ENCODE measurements at regions not wholly inside any gene's neighbourhood (a gene's known extent, or its start where the extent isn't known, plus 50 kb on each side); places are given as distances from the start of the nearest gene placed in this dataset.

DNA sequence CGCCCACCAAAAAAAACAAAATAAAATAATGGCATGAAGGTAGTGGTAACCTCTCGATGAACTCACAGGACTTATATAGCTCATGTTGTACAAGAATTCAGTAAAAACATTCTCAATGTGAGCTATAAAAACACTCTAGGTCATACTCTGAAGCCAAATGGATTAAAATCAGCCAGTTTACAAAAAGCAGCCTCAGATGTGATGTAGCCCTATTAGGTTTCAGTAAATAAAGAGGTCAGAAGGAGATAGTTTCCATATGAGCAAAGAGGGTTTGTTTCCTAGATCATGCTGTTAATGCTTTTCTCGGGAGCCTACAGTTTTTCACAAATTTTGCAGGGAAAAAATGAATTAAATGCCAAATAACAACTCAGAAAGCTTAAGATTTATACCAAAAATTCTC is 319.5 kb upstream of the HSF2 start:
- DNase-seq: no peak

GRCh38 chr6:122081921-122082320 is 317.5 kb upstream of the HSF2 start:
- no peak for DNase-seq

- DNase-seq: no peak
Measured at GRCh38 chr6:122082370-122082769, 317.1 kb upstream of the HSF2 start.

GRCh38 chr6:122092366-122092765 is 307.1 kb upstream of the HSF2 start:
- DNase-seq: no peak

DNA sequence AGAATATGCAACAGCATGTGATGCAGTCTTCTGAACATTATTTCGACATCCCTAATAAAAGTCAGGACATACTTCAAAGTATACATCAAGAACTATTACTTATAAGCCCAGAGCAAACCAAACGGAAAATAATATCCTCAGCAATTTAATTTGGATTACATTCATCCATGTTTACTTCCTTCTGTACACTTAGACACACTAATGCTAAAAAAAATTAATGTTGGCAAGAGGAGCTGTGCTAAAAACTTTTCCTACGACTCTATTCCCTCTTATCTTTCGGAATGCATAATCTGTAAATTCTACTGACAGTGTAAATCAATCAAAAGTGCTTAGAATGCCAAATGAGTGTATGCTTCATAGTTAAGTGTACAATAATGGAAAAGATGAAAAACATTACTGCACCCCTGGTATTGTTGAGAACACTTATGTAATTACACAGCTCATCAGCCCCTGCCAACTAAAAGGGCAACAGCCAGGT is 301.2 kb upstream of the HSF2 start:
- DNase-seq: no peak

DNA sequence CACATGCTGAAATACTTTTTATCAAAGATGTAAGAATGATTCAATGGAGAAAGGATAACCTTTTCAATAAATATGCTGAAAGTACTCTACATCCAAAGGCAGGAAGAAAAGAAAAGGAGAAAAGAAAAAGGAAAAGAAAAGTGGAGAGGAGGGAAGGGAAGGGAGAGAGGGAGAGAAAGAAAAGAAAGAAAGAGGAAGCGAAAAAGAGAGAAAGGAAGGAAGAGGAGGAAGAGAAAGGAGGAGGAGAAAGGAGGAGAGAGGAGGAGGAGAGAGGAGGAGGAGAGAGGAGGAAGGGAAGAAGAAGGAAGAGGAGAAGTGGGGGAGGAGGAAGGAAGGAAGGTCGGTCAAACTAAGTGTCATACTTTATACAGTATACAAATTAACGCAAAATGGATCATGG is 297.4 kb upstream of the HSF2 start:
- DNase-seq: no peak

- DNase-seq: no peak
Measured at GRCh38 chr6:122107256-122107852, 292.1 kb upstream of the HSF2 start.

GRCh38 chr6:122109075-122109474 is 290.4 kb upstream of the HSF2 start:
- DNase-seq: no peak

GRCh38 chr6:122114717-122115116 is 284.7 kb upstream of the HSF2 start:
- no peak for DNase-seq

GRCh38 chr6:122116119-122116834 is 283.2 kb upstream of the HSF2 start:
- DNase-seq: no peak

GRCh38 chr6:122116835-122117627 is 282.4 kb upstream of the HSF2 start:
- DNase-seq: no peak

- no peak for DNase-seq
Measured at GRCh38 chr6:122118945-122119506, 280.4 kb upstream of the HSF2 start.

DNA sequence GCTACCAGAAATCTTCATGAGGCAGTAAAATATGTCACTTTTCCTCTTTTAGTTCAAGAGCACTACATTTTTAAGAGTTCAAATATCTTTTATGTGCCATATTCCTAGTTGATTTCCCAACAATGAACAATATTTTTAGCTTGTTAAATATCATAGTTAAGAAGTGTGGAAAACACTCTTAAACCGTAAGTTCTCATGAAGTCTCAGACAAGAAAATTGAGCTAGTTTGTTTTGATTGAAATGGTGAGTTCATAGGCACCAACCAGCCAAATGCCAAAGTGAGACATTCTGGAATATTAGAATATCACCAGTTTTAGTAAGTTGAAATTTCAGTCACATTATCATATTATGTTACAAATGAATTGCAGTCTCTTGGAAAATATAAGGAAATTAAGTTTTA is 277.2 kb upstream of the HSF2 start:
- no peak for DNase-seq

DNA sequence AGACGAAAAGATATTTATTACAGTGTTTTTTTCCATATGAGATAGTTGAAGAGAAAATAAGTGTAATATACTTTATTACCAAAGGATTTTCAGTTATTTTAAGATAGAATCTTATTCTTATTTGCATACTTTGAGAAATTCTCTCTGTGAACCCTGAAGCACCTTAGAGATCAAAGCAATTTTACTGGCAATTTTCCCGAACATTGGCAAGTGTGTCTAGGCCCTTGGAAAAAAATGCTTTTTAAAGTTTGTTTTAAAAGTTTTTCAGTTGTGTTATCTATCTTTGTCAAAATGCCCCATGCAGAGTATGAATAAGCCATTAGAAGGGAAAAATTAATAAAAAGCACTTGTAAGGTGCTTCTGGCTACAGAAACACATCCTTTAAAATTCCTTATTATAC is 276.8 kb upstream of the HSF2 start:
- DNase-seq: no peak

DNA sequence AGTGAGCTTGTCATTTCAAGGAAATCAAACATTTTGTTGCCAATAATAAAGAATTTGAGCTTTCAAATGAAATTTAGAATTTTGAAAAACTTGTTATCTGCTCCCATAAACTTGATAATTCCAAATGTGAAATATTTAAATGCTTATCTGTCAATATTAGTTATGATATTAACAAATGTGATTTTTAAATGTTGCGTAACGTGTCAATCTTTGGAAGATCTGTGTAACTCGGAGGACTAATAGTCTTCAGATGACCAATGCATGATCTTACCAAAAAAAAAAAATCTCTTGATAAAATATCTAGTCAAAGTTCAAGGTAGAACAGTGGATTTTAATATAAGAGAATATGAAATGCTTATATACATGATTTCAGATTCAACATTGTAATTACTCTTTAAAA is 274.5 kb upstream of the HSF2 start:
- DNase-seq: no peak

GRCh38 chr6:122126894-122127293 is 272.6 kb upstream of the HSF2 start:
- DNase-seq: no peak

GRCh38 chr6:122128445-122128844 is 271.0 kb upstream of the HSF2 start:
- no peak for DNase-seq

DNA sequence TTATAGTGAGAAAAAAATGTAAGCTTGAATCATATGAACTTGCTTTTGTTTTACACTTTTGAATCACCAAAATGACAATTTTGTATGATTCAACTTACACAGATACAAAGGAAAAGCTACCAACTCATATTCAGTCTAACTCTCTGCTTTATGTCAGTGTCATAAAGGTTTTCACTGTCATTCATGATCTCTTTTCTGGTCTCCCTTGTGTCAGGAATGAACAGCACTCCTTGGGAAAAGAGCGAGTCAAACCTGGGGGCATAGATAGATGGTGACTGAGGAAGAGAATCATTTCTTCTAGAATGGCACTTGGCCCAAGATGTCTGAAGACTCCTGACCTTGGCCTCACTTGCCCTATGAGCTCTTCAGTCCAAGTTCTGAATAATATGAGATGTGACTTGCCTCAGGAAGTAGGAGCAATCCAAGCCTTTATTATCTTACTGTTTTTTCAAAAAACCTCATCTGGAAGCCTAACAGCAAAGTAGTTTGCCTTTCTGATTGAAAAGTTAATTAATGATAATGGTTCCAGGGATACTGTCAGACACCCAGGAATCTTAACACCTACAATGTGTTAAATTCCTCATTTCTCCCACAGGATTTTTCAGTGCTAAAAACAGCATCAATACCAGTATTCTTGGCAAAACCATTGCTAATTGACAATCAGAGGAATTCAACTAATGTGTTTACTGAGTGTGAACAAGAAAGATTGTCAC is 270.0 kb upstream of the HSF2 start:
- DNase-seq: no peak

DNA sequence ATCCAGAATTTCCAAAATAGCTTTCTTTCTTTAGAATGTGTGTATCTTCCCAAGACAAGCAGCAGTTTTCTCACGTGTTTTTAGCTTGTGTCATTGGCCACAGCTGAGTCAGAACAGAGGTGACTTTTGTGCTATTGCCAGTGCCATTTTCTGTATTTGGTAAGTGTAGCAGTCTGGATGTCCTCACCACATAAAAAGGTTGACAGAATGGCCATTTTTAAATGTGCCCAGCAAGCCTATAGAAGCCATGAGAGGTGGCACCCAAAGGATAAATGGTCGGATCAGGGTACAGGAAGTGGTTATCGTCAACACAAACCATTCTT is 269.5 kb upstream of the HSF2 start:
- no peak for DNase-seq

DNA sequence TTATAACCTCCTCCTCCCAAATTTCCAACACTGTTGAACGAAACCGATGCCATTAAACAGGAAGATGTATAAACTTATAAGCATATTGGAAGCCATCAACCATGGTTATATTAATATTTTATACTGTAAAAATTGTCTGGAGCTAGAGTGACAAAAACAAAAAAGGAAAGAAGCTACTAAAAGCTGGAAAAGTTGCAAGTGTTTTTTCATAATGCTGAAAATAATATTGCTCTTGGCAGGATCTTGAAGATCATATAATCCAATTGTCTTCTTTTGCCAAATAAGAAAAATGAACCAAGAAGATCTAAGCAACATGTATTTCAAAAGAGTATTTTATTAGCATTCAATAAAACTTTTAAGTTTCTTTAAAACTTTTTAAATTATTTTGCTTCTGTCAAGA is 268.9 kb upstream of the HSF2 start:
- DNase-seq: no peak

DNA sequence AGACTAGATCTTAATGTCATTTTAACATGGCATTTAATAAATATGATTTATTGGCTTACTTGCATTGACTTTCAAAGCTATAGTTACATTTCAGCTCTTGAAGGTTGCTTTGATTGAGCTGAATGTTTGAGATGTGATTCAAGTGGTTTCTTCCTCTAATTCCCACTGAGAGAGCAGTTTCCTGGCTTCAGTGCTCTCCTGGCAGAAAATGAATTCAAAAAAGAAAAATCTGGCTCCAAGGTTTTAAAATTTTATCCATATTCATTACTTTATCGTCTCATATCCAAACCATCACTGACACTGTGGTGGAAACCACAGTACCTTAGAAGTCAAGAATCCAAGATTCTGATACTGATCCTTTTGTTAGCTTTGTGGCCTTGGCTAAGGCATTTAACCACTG is 263.1 kb upstream of the HSF2 start:
- DNase-seq: no peak

DNA sequence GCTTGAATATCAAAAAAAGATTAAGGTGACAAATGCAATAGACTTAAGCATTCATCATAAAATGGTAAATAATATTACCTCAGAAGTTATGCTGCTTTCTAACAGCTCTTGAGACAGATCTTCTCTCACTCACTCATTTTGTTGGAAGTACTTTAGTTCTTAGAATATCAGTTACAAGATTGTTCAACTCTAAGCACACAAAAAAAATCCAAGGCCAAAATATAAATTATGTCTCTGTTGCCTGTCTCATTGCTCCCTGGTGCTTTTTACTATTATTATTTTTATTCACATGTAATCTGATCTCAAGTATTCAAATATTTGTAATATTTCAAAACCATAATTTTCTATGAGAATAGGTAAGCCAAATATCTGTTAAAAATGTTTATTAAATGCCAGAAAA is 259.4 kb upstream of the HSF2 start:
- no peak for DNase-seq

DNA sequence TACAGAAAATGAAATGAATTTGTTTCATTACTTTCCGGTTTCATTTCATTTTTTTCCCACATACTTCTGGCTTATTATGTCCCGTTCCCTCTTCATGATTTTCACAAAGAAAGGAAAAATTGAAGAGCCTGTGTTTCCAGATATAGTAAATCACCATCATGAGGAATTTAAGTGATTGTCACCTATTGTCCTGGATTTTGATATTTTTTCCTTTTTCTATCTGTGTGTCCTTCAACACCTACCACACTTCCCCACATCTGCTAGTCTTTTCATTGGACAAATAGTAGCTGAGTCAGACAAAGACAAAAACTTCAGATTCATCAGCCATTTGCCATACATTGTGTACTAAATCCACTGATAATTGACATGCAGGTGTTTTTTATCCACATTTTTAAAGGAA is 258.2 kb upstream of the HSF2 start:
- DNase-seq: no peak

Data from NCI-H2081 (cell line).